HL-60 (cell line): ENCODE measurements at regions not wholly inside any gene's neighbourhood (a gene's known extent, or its start where the extent isn't known, plus 50 kb on each side); places are given as distances from the start of the nearest gene placed in this dataset.

Experiments
- CTCF ChIP-seq: IDR thresholded peaks from one replicate; pipeline ENCODE4 v1.5.1; 2011; ENCODE audit warnings: low read length, control low read depth, inconsistent platforms; ENCODE audit not compliant: insufficient read depth
- POLR2AphosphoS5 ChIP-seq: IDR thresholded peaks from 2 replicates; pipeline ENCODE4 v1.6.1; 2012; ENCODE audit warnings: low read depth
- REST ChIP-seq: IDR thresholded peaks from 2 replicates; pipeline ENCODE4 v1.6.1; 2012; ENCODE audit warnings: low read depth; ENCODE audit not compliant: insufficient replicate concordance

GRCh38 chr4:8730681-8731080 lies 138.1 kb downstream of the CPZ start:
- no peak for TF ChIP-seq CTCF
- TF ChIP-seq POLR2AphosphoS5 = no peak
- TF ChIP-seq REST = no peak
